ENCODE measurements at regions not wholly inside any gene's neighbourhood (a gene's known extent, or its start where the extent isn't known, plus 50 kb on each side); places are given as distances from the start of the nearest gene placed in this dataset.

DNA sequence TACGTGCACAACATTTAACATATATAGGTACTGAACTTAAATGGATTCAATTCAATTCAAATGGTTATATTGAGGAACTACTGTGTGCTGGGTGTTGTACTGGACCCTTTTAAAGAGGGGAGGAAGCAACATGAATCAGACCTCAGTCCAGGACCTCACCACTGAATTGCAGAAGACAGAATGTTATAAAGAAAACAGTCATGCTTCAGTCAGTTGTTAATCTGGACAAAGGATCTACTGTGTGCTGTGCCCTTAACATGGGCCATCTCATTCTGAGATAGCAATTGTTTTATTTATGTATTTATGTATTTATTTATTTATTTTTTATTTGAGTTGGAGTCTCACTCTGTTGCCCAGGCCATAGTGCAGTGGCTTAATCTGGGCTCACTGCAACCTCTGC is 240.1 kb downstream of the HAPSTR1 start:
- BruUV-seq (replicated peaks) = no TSS peak
- no peaks in the 10 kb centered on the region for H3K4me1 ChIP-seq (ENCODE audit: control insufficient read depth, insufficient read depth, low read length)

DNA sequence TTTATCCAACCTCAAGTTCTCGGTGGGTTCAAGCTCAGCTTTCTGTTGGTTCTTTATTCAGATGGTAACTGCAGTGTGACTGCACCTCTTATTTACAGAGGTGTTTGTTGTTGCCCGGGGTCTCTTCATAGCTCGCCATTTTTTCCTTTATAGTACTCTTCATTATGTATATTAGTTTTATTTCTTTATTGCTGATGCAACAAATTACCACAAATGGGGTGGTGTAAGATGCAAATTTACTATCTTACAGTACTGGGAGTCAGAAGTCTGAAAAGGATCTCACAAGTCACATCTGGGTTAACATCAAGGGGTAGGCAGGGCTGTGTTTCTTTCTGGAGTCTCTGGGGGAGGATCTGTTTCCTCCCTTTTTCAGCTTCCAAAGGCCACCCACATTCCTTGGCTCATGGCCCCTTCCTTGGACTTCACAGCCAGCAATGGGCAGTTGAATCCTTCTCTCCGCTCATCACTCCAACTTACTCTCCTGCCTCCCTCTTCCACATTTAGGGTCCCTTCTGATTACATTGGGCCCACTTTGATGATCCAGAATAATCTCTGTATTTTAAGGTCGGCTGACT is 241.2 kb downstream of the HAPSTR1 start:
- H3K9me3 ChIP-seq (ENCODE audit: control insufficient read depth, insufficient read depth, low read depth, low read length) = no peaks in the 10 kb centered on the region
- POLR2A ChIA-PET = no interaction called here
- intact Hi-C loops (cut with micrococcal nuclease; ENCODE audit: unreplicated experiment) = no loop called here
- no peak for DNase-seq (ENCODE audit: low read depth, low spot score)
- ATAC-seq = no peak
- H3K27ac ChIP-seq (ENCODE audit: low read length) = no peak overlapping the region
- H3K27me3 ChIP-seq (ENCODE audit: control insufficient read depth, insufficient read depth, low read length) = peaks cover 15% of the 10 kb centered on the region
- no peak for TF ChIP-seq REST (IDR thresholded peaks at IDR 0.05; ENCODE audit: insufficient read depth in 1 of 2, low read depth in 2 of 2, low read length in 1 of 2)
- TF ChIP-seq, protein P1, sequence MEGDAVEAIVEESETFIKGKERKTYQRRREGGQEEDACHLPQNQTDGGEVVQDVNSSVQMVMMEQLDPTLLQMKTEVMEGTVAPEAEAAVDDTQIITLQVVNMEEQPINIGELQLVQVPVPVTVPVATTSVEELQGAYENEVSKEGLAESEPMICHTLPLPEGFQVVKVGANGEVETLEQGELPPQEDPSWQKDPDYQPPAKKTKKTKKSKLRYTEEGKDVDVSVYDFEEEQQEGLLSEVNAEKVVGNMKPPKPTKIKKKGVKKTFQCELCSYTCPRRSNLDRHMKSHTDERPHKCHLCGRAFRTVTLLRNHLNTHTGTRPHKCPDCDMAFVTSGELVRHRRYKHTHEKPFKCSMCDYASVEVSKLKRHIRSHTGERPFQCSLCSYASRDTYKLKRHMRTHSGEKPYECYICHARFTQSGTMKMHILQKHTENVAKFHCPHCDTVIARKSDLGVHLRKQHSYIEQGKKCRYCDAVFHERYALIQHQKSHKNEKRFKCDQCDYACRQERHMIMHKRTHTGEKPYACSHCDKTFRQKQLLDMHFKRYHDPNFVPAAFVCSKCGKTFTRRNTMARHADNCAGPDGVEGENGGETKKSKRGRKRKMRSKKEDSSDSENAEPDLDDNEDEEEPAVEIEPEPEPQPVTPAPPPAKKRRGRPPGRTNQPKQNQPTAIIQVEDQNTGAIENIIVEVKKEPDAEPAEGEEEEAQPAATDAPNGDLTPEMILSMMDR (IDR thresholded peaks at IDR 0.05) = no peak
- TF ChIP-seq POLR2AphosphoS5 (IDR thresholded peaks at IDR 0.05; ENCODE audit: low read depth, low read length) = no peak
- BruUV-seq (replicated peaks) = no TSS peak
- H3K4me3 ChIP-seq (ENCODE audit: low read depth in 2 of 2, low read length in 2 of 2) = no peak overlapping the region
- CTCF ChIA-PET = no interaction called here
- H3K36me3 ChIP-seq (ENCODE audit: control insufficient read depth, insufficient read depth, low read length) = no peaks in the 10 kb centered on the region
- in situ Hi-C loops (cut with HindIII; ENCODE audit: low pct_unique_long_range_greater_than_20kb, low sequenced_read_pairs) = no loop called here
- no peaks in the 10 kb centered on the region for H3K4me1 ChIP-seq (ENCODE audit: control insufficient read depth, insufficient read depth, low read length)

More for the DNA sequence above, 240.1 kb downstream of the HAPSTR1 start:
- H3K36me3 ChIP-seq (ENCODE audit: control insufficient read depth, insufficient read depth, low read length) = no peaks in the 10 kb centered on the region
- no peaks in the 10 kb centered on the region for H3K9me3 ChIP-seq (ENCODE audit: control insufficient read depth, insufficient read depth, low read depth, low read length)
- no peak for TF ChIP-seq SIN3A (IDR thresholded peaks at IDR 0.05; ENCODE audit: borderline replicate concordance, insufficient read depth, low read depth, low read length)
- TF ChIP-seq POLR2AphosphoS5 (IDR thresholded peaks at IDR 0.05; ENCODE audit: low read depth, low read length) = no peak
- TF ChIP-seq, protein P1 (IDR thresholded peaks at IDR 0.05) = no peak
- no peak for TF ChIP-seq REST (IDR thresholded peaks at IDR 0.05; ENCODE audit: insufficient read depth in 1 of 2, low read depth in 2 of 2, low read length in 1 of 2)
- TF ChIP-seq TCF7L2 (IDR thresholded peaks at IDR 0.05; ENCODE audit: low read depth, low read length) = no peak
- no peak overlapping the region for H3K27ac ChIP-seq (ENCODE audit: low read length)
- in situ Hi-C loops (cut with HindIII; ENCODE audit: low pct_unique_long_range_greater_than_20kb, low sequenced_read_pairs) (no loop called here), intact Hi-C loops (cut with micrococcal nuclease; ENCODE audit: unreplicated experiment) (no loop called here)
- ATAC-seq = no peak
- POLR2A ChIA-PET = no interaction called here
- H3K4me3 ChIP-seq (ENCODE audit: low read depth in 2 of 2, low read length in 2 of 2) = no peak overlapping the region
- CTCF ChIA-PET = no interaction called here
- peaks cover 18% of the 10 kb centered on the region for H3K27me3 ChIP-seq (ENCODE audit: control insufficient read depth, insufficient read depth, low read length)
- no peak for DNase-seq (ENCODE audit: low read depth, low spot score)
